Naive B cell (primary cell): ENCODE measurements at regions not wholly inside any gene's neighbourhood (a gene's known extent, or its start where the extent isn't known, plus 50 kb on each side); places are given as distances from the start of the nearest gene placed in this dataset.

ENCODE experiments used
- ATAC-seq, 2 donors: fragments of 150-1000 bp; cut with Tn5 transposase; 2 replicates each; pipeline ENCODE4 v1.10.0; 2021; ENCODE audit warnings: low read depth in 2 of 2, mild to moderate bottlenecking in 2 of 2, moderate library complexity in 2 of 2
- DNase-seq: peaks from one replicate; pipeline ENCODE4 v3.0.0; 2022
- H3K27ac Mint-ChIP-seq, 6 donors: one replicate each; pipeline ENCODE4 v1.8.0; 2020 to 2022; ENCODE audit warnings: mild to moderate bottlenecking in 6 of 6, mixed read lengths in 6 of 6, moderate library complexity in 5 of 6, inconsistent platforms in 2 of 6
- H3K27me3 Mint-ChIP-seq, 3 donors: one replicate each; pipeline ENCODE4 v1.8.0; 2021 to 2022; ENCODE audit warnings: mixed read lengths in 3 of 3, mild to moderate bottlenecking in 1 of 3
- H3K36me3 Mint-ChIP-seq, 2 donors: one replicate each; pipeline ENCODE4 v1.8.0; 2020 to 2022; ENCODE audit warnings: mixed read lengths in 2 of 2, inconsistent platforms in 1 of 2, mild to moderate bottlenecking in 1 of 2
- H3K4me1 Mint-ChIP-seq, 3 donors: one replicate each; pipeline ENCODE4 v1.8.0; 2020 to 2022; ENCODE audit warnings: mixed read lengths in 3 of 3, inconsistent platforms in 1 of 3, mild to moderate bottlenecking in 1 of 3, moderate library complexity in 1 of 3
- H3K4me3 Mint-ChIP-seq, 8 donors: one replicate each; pipeline ENCODE4 v1.8.0; 2020 to 2022; ENCODE audit warnings: mild to moderate bottlenecking in 8 of 8, mixed read lengths in 8 of 8, moderate library complexity in 8 of 8, inconsistent platforms in 2 of 8
- H3K9me3 Mint-ChIP-seq, 7 donors: one replicate each; pipeline ENCODE4 v1.8.0; 2020 to 2022; ENCODE audit warnings: mixed read lengths in 7 of 7, mild to moderate bottlenecking in 5 of 7, inconsistent platforms in 2 of 7, moderate library complexity in 1 of 7

GRCh38 chr16:51637770-51638094 lies 486.7 kb upstream of the SALL1 start:
- Mint-ChIP-seq H3K9me3 (peaks cover 7 to 21% (median 11%) of the 10 kb centered on the region in 7 donors), H3K27me3 (peaks cover 0 to 7% (median 4%) of the 10 kb centered on the region in 3 donors), H3K4me1 (no peaks in the 10 kb centered on the region), H3K27ac (no peak overlapping the region), H3K36me3 (no peaks in the 10 kb centered on the region), H3K4me3 (no peak overlapping the region)
- no peak for DNase-seq
- no peak for ATAC-seq

GRCh38 chr16:51636920-51637769 lies 486.1 kb upstream of the SALL1 start:
- H3K27me3 Mint-ChIP-seq: peaks cover 0 to 7% (median 4%) of the 10 kb centered on the region in 3 donors
- H3K9me3 Mint-ChIP-seq: peaks cover 7 to 25% (median 11%) of the 10 kb centered on the region in 7 donors
- H3K27ac Mint-ChIP-seq: no peak overlapping the region
- DNase-seq (no peak), ATAC-seq (no peak)
- no peak overlapping the region for H3K4me3 Mint-ChIP-seq
- H3K4me1 Mint-ChIP-seq: no peaks in the 10 kb centered on the region
- H3K36me3 Mint-ChIP-seq: no peaks in the 10 kb centered on the region

GRCh38 chr16:51635181-51635580 lies 484.1 kb upstream of the SALL1 start:
- ATAC-seq: no peak
- no peak overlapping the region for H3K4me3 Mint-ChIP-seq
- peaks cover 0 to 7% (median 4%) of the 10 kb centered on the region in 3 donors for H3K27me3 Mint-ChIP-seq
- DNase-seq: no peak
- no peaks in the 10 kb centered on the region for H3K36me3 Mint-ChIP-seq
- H3K27ac Mint-ChIP-seq: no peak overlapping the region
- peaks cover 7 to 32% (median 10%) of the 10 kb centered on the region in 7 donors for H3K9me3 Mint-ChIP-seq
- H3K4me1 Mint-ChIP-seq: no peaks in the 10 kb centered on the region

- no peaks in the 10 kb centered on the region for H3K4me1 Mint-ChIP-seq
- no peak overlapping the region for H3K27ac Mint-ChIP-seq
- H3K4me3 Mint-ChIP-seq: no peak overlapping the region
- DNase-seq: no peak
- ATAC-seq: no peak
- H3K36me3 Mint-ChIP-seq: no peaks in the 10 kb centered on the region
- peaks cover 2 to 17% (median 7%) of the 10 kb centered on the region in 7 donors for H3K9me3 Mint-ChIP-seq
- H3K27me3 Mint-ChIP-seq: no peaks in the 10 kb centered on the region
Observed at GRCh38 chr16:51630076-51630475, 479.0 kb upstream of the SALL1 start.

GRCh38 chr16:51629576-51629975 lies 478.5 kb upstream of the SALL1 start:
- Mint-ChIP-seq H3K9me3 (peaks cover 2 to 17% (median 7%) of the 10 kb centered on the region in 7 donors), H3K36me3 (no peaks in the 10 kb centered on the region), H3K4me1 (no peaks in the 10 kb centered on the region), H3K4me3 (no peak overlapping the region), H3K27me3 (no peaks in the 10 kb centered on the region), H3K27ac (no peak overlapping the region)
- no peak for DNase-seq
- ATAC-seq: no peak

- Mint-ChIP-seq H3K4me3 (no peak overlapping the region), H3K27me3 (no peaks in the 10 kb centered on the region), H3K9me3 (peaks cover 3 to 15% (median 7%) of the 10 kb centered on the region in 7 donors), H3K36me3 (no peaks in the 10 kb centered on the region), H3K27ac (no peak overlapping the region), H3K4me1 (no peaks in the 10 kb centered on the region)
- ATAC-seq (no peak), DNase-seq (no peak)
Observed at GRCh38 chr16:51624080-51624775, 473.2 kb upstream of the SALL1 start.

- Mint-ChIP-seq H3K27ac (no peak overlapping the region), H3K4me1 (no peaks in the 10 kb centered on the region), H3K27me3 (no peaks in the 10 kb centered on the region), H3K4me3 (no peak overlapping the region), H3K9me3 (peaks cover 0 to 12% (median 7%) of the 10 kb centered on the region in 7 donors), H3K36me3 (no peaks in the 10 kb centered on the region)
- ATAC-seq: no peak
- no peak for DNase-seq
Observed at GRCh38 chr16:51621610-51622009, 470.5 kb upstream of the SALL1 start.

- H3K4me1 Mint-ChIP-seq: no peaks in the 10 kb centered on the region
- H3K27me3 Mint-ChIP-seq: no peaks in the 10 kb centered on the region
- ATAC-seq: no peak
- peaks cover 0 to 10% (median 4%) of the 10 kb centered on the region in 7 donors for H3K9me3 Mint-ChIP-seq
- no peaks in the 10 kb centered on the region for H3K36me3 Mint-ChIP-seq
- H3K27ac Mint-ChIP-seq: no peak overlapping the region
- H3K4me3 Mint-ChIP-seq: no peak overlapping the region
- no peak for DNase-seq
Observed at GRCh38 chr16:51615141-51615540, 464.1 kb upstream of the SALL1 start.

- H3K27me3 Mint-ChIP-seq: no peaks in the 10 kb centered on the region
- ATAC-seq: no peak
- no peak overlapping the region for H3K4me3 Mint-ChIP-seq
- peaks cover 0 to 11% (median 8%) of the 10 kb centered on the region in 7 donors for H3K9me3 Mint-ChIP-seq
- DNase-seq: no peak
- H3K27ac Mint-ChIP-seq: no peak overlapping the region
- no peaks in the 10 kb centered on the region for H3K4me1 Mint-ChIP-seq
- no peaks in the 10 kb centered on the region for H3K36me3 Mint-ChIP-seq
Observed at GRCh38 chr16:51607201-51607651, 456.2 kb upstream of the SALL1 start.

- H3K27me3 Mint-ChIP-seq: no peaks in the 10 kb centered on the region
- peaks cover 2 to 24% (median 4%) of the 10 kb centered on the region in 7 donors for H3K9me3 Mint-ChIP-seq
- no peak overlapping the region for H3K4me3 Mint-ChIP-seq
- no peaks in the 10 kb centered on the region for H3K4me1 Mint-ChIP-seq
- no peak overlapping the region for H3K27ac Mint-ChIP-seq
- ATAC-seq (no peak), DNase-seq (no peak)
- H3K36me3 Mint-ChIP-seq: no peaks in the 10 kb centered on the region
Observed at GRCh38 chr16:51596247-51596646, 445.2 kb upstream of the SALL1 start.

GRCh38 chr16:51592535-51593300 lies 441.6 kb upstream of the SALL1 start:
- no peak overlapping the region for H3K27ac Mint-ChIP-seq
- H3K4me1 Mint-ChIP-seq: no peaks in the 10 kb centered on the region
- DNase-seq: no peak
- ATAC-seq: no peak
- no peaks in the 10 kb centered on the region for H3K36me3 Mint-ChIP-seq
- no peaks in the 10 kb centered on the region for H3K27me3 Mint-ChIP-seq
- H3K4me3 Mint-ChIP-seq: no peak overlapping the region
- peaks cover 0 to 16% (median 4%) of the 10 kb centered on the region in 7 donors for H3K9me3 Mint-ChIP-seq

GRCh38 chr16:51592001-51592501 lies 441.0 kb upstream of the SALL1 start:
- DNase-seq: no peak
- Mint-ChIP-seq H3K36me3 (no peaks in the 10 kb centered on the region), H3K27me3 (no peaks in the 10 kb centered on the region), H3K4me3 (no peak overlapping the region), H3K4me1 (no peaks in the 10 kb centered on the region), H3K27ac (no peak overlapping the region), H3K9me3 (peaks cover 0 to 9% (median 2%) of the 10 kb centered on the region in 7 donors)
- ATAC-seq: no peak

- Mint-ChIP-seq H3K4me1 (no peaks in the 10 kb centered on the region), H3K9me3 (peaks cover 0 to 6% (median 2%) of the 10 kb centered on the region in 7 donors), H3K27ac (no peak overlapping the region), H3K27me3 (no peaks in the 10 kb centered on the region), H3K4me3 (no peak overlapping the region), H3K36me3 (no peaks in the 10 kb centered on the region)
- no peak for ATAC-seq
- DNase-seq: no peak
Observed at GRCh38 chr16:51591480-51591879, 440.4 kb upstream of the SALL1 start.
